ENCODE measurements at regions not wholly inside any gene's neighbourhood (a gene's known extent, or its start where the extent isn't known, plus 50 kb on each side); places are given as distances from the start of the nearest gene placed in this dataset.

DNA sequence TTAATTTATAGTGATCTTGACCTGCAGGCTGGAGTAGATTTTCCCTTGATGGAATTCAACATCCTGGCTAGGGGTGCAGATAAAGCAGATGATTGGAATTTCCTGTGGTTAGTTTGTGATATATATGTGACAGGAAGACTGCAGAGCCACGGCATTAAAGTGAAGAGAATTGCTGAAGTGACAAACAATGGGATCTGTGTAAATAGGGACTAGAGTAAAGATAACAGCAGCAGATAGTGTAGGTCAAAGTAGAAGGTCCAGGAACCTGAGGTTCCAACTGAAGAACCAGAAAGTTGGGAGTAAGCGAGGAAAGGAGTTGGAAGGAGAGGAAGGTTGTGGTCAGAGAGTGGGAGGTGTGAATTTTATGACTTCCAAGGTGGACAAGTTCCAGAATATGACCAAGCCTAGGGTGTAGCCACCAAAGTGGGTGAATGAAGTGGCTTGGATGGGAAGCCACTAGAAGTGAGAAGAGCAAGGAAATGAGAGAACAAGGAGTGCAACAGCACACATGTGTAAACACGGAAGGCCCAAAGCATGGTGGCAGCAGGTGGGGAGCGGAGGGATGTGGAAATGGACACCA, 325.0 kb downstream of the RAB28 start:
- no peaks in the 10 kb centered on the region for H3K27me3 ChIP-seq (replicated peaks in 1 of 4; ENCODE audit: control insufficient read depth in 3 of 4, extremely low read depth in 1 of 4, insufficient read depth in 3 of 4, low read length in 3 of 4)
- H3K4ac ChIP-seq (replicated peaks; ENCODE audit: insufficient read length, low read depth, low read length): no peak overlapping the region
- no peak overlapping the region for H3K9ac ChIP-seq (replicated peaks in 1 of 4; ENCODE audit: extremely low read depth in 1 of 4, low read depth in 3 of 4, low read length in 3 of 4)
- no peak overlapping the region for H2BK12ac ChIP-seq (ENCODE audit: low read depth, low read length)
- DNase-seq (ENCODE audit: low read depth in 1 of 2, low spot score in 2 of 2): no peak
- ChIA-PET CTCF (ENCODE audit: partially characterized antibody) (no interaction called here), POLR2A (ENCODE audit: partially characterized antibody) (no interaction called here)
- H3K4me1 ChIP-seq (replicated peaks in 1 of 4; ENCODE audit: control insufficient read depth in 3 of 4, insufficient read depth in 4 of 4, low read length in 3 of 4): no peaks in the 10 kb centered on the region
- H4K8ac ChIP-seq (ENCODE audit: extremely low read depth, insufficient read depth, low read length): no peak overlapping the region
- H4K5ac ChIP-seq (ENCODE audit: insufficient read length, low read depth, low read length): no peak overlapping the region
- no peak overlapping the region for H2BK20ac ChIP-seq (ENCODE audit: low read length)
- H3K9me3 ChIP-seq (ENCODE audit: insufficient read depth in 2 of 2, low read depth in 1 of 2, low read length in 1 of 2): no peaks in the 10 kb centered on the region
- H4K91ac ChIP-seq (replicated peaks; ENCODE audit: insufficient read length, low read length): no peak overlapping the region
- no peak overlapping the region for H3K27ac ChIP-seq (ENCODE audit: low read depth, low read length)
- no peaks in the 10 kb centered on the region for H3K79me1 ChIP-seq (ENCODE audit: low read depth, low read length)
- H3K4me3 ChIP-seq (ENCODE audit: extremely low read depth in 1 of 4, insufficient read depth in 2 of 4, low read depth in 3 of 4, low read length in 4 of 4): no peak overlapping the region
- H3K23ac ChIP-seq (ENCODE audit: insufficient read length): no peak overlapping the region
- H3K79me2 ChIP-seq (ENCODE audit: control insufficient read depth in 1 of 2, insufficient read depth in 2 of 2, low read length in 2 of 2): no peaks in the 10 kb centered on the region
- H2BK15ac ChIP-seq (ENCODE audit: low read length): no peak overlapping the region
- no peak overlapping the region for H2AFZ ChIP-seq (ENCODE audit: low read length)
- H3K14ac ChIP-seq (ENCODE audit: insufficient read length): no peak overlapping the region
- no peak overlapping the region for H2BK120ac ChIP-seq (replicated peaks; ENCODE audit: low read depth, low read length)
- H3K36me3 ChIP-seq (ENCODE audit: control insufficient read depth in 2 of 4, insufficient read depth in 4 of 4, low read length in 3 of 4): no peaks in the 10 kb centered on the region
- H3K18ac ChIP-seq (ENCODE audit: extremely low read depth, low read length): no peak overlapping the region
- FAIRE-seq: no peak
- no peak overlapping the region for H2BK5ac ChIP-seq (ENCODE audit: low read depth, low read length)
- H3K56ac ChIP-seq (replicated peaks; ENCODE audit: insufficient read length, low read depth, low read length): no peak overlapping the region
- 91 to 100% methylated on average over 1 to 4 of the region's 4 CpGs for WGBS, 2 experiments (ENCODE audit: extremely low coverage in 1 of 2, insufficient coverage in 1 of 2, insufficient read length in 1 of 2, insufficient replicate concordance in 2 of 2, low coverage in 1 of 2, low lambda C conversion rate in 2 of 2, missing lambda C conversion rate in 1 of 2)
- H3K4me2 ChIP-seq (ENCODE audit: insufficient read depth in 1 of 2, low read depth in 2 of 2, low read length in 2 of 2): no peak overlapping the region
- H2AK5ac ChIP-seq (ENCODE audit: low read depth, low read length): no peak overlapping the region
- H4K20me1 ChIP-seq (replicated peaks in 1 of 2; ENCODE audit: control insufficient read depth in 1 of 2, insufficient read depth in 2 of 2, low read length in 2 of 2): no peaks in the 10 kb centered on the region
- no peaks in the 10 kb centered on the region for H3K23me2 ChIP-seq (ENCODE audit: low read depth, low read length)
- TF ChIP-seq EP300 (IDR thresholded peaks at IDR 0.05; ENCODE audit: borderline replicate concordance in 1 of 2, low read depth in 2 of 2, low read length in 2 of 2) (no peak), ASH2L (IDR thresholded peaks at IDR 0.05; ENCODE audit: low read length) (no peak), RFX5 (IDR thresholded peaks at IDR 0.05; ENCODE audit: borderline replicate concordance, low read depth, low read length) (no peak), CHD2 (IDR thresholded peaks at IDR 0.05; ENCODE audit: low read length) (no peak), RBBP5 (IDR thresholded peaks at IDR 0.05; ENCODE audit: borderline replicate concordance, low read depth, low read length) (no peak), SP2 (IDR thresholded peaks at IDR 0.05; ENCODE audit: low read length) (no peak), RAD21 (IDR thresholded peaks at IDR 0.05 in 1 of 2, conservative IDR thresholded peaks at IDR 0.05 in 1 of 2; ENCODE audit: low read depth in 2 of 2, low read length in 2 of 2) (no peak), MAFK (IDR thresholded peaks at IDR 0.05; ENCODE audit: low read depth, low read length) (no peak), YY1 (IDR thresholded peaks at IDR 0.05; ENCODE audit: low read depth, low read length) (no peak), GTF2F1 (IDR thresholded peaks at IDR 0.05; ENCODE audit: borderline replicate concordance, low read depth, low read length) (no peak), SP1 (IDR thresholded peaks at IDR 0.05; ENCODE audit: low read depth, low read length) (no peak)
- TF ChIP-seq, protein P1, sequence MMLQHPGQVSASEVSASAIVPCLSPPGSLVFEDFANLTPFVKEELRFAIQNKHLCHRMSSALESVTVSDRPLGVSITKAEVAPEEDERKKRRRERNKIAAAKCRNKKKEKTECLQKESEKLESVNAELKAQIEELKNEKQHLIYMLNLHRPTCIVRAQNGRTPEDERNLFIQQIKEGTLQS (IDR thresholded peaks at IDR 0.05; ENCODE audit: insufficient read depth, low read depth, low read length): no peak
- TF ChIP-seq, protein P2, sequence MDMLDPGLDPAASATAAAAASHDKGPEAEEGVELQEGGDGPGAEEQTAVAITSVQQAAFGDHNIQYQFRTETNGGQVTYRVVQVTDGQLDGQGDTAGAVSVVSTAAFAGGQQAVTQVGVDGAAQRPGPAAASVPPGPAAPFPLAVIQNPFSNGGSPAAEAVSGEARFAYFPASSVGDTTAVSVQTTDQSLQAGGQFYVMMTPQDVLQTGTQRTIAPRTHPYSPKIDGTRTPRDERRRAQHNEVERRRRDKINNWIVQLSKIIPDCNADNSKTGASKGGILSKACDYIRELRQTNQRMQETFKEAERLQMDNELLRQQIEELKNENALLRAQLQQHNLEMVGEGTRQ (IDR thresholded peaks at IDR 0.05; ENCODE audit: low read length): no peak
